ENCODE measurements at regions not wholly inside any gene's neighbourhood (a gene's known extent, or its start where the extent isn't known, plus 50 kb on each side); places are given as distances from the start of the nearest gene placed in this dataset.

DNA sequence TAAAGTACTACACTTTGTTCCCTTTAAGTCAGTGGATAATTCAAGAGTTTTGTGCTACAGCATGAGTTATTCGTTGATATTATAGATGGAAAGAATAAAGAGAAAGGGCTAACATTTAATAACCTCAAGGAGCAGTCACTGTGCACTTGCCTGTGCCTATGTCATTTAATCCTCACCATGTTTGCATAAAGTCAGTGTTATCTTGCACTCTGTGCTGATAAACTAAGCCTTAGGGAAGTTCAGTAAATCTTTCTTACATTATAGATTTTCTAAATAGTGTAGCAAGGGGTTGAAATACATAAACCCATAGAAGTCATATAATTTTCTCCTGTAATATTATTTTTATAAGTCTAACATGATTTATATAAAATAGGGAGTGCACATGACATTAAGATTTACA lies 103.1 kb downstream of the TMEM26 start:
- TF ChIP-seq EZH2 (IDR thresholded peaks at IDR 0.05; ENCODE audit: insufficient read depth, poor library complexity, severe bottlenecking) (no peak), EZH2phosphoT487 (IDR thresholded peaks at IDR 0.05; ENCODE audit: insufficient read depth, low read depth) (no peak)
